ENCODE measurements at regions not wholly inside any gene's neighbourhood (a gene's known extent, or its start where the extent isn't known, plus 50 kb on each side); places are given as distances from the start of the nearest gene placed in this dataset.

- no peak for TF ChIP-seq CTCF (IDR thresholded peaks at IDR 0.05)
- TF ChIP-seq ZFX (IDR thresholded peaks at IDR 0.05; ENCODE audit: borderline replicate concordance), result no peak
Observed at GRCh38 chr21:22925032-22925431, 1926.8 kb downstream of the NCAM2 start.

Measured in 22Rv1 (cell line).